AG09319 (cell line): ENCODE measurements at regions not wholly inside any gene's neighbourhood (a gene's known extent, or its start where the extent isn't known, plus 50 kb on each side); places are given as distances from the start of the nearest gene placed in this dataset.

Source experiments
- DNase-seq: peaks from one replicate; pipeline ENCODE4 v3.0.0-alpha.2; 2010; ENCODE audit warnings: low read depth; ENCODE audit errors: extremely low read depth
- TF ChIP-seq, protein P1 (sequence below): IDR thresholded peaks from 2 replicates; pipeline ENCODE4 v1.5.1; 2011; ENCODE audit warnings: low read depth, mild to moderate bottlenecking, inconsistent platforms, low read length, moderate library complexity

DNA sequence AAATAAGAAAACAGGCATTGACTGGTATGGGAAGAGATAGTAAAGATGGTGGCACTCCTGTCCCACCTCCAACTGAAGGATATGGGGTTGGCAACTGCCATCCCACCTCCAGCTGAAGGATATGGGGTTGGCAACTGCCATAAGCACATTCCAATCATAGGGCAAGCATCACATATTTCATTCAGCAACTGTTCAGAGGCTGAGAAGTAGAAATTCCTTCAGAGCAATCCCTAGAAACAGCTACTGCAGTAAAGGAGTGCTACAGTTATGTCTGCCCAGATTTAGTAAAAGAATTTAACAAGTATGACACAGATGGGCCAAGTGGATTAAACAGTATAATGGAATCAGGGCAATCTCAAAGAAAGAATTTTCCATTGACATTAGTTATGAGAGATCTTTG, 156.8 kb downstream of the IMPG2 start:
- TF ChIP-seq, protein P1, sequence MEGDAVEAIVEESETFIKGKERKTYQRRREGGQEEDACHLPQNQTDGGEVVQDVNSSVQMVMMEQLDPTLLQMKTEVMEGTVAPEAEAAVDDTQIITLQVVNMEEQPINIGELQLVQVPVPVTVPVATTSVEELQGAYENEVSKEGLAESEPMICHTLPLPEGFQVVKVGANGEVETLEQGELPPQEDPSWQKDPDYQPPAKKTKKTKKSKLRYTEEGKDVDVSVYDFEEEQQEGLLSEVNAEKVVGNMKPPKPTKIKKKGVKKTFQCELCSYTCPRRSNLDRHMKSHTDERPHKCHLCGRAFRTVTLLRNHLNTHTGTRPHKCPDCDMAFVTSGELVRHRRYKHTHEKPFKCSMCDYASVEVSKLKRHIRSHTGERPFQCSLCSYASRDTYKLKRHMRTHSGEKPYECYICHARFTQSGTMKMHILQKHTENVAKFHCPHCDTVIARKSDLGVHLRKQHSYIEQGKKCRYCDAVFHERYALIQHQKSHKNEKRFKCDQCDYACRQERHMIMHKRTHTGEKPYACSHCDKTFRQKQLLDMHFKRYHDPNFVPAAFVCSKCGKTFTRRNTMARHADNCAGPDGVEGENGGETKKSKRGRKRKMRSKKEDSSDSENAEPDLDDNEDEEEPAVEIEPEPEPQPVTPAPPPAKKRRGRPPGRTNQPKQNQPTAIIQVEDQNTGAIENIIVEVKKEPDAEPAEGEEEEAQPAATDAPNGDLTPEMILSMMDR, result no peak
- no peak for DNase-seq

DNA sequence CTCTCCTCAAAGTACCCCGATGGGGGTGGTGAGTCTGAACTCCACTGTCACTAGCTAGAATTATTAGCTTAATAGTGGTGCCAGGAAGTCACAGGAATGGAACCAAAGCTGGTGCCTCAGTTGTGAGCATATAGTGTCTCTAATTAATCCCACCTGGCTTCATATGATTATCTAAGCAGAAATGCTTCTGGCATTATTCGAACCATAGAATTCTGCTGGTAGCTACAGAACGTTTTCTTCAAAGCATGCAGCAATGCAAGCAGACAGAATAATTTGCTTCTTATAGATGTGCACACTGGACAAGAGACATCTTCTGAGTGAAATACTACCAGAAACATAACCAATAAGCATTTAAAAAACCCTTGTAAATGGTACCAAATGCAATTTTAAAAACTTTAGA, 160.9 kb downstream of the IMPG2 start:
- no peak for DNase-seq
- TF ChIP-seq, protein P1, result no peak

DNA sequence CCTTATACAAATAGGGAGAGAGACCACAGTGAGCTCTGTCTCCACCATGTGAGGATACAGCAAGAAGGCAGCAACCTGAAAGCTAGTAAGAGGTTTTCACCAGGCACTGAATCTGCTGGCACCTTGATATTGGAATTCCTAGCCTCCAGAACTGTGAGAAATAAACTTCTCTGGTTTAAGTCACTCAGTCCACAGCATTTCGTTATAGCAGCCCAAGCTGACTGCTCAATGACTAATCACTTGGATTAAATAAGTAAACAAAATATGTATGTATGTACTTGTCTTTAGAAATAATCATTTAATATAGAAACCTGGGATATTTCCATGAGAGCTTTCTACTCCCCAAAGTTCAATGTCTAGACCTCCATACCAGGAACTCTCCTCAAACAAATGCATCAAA, 162.0 kb downstream of the IMPG2 start:
- TF ChIP-seq, protein P1, result no peak
- DNase-seq, result no peak

DNA sequence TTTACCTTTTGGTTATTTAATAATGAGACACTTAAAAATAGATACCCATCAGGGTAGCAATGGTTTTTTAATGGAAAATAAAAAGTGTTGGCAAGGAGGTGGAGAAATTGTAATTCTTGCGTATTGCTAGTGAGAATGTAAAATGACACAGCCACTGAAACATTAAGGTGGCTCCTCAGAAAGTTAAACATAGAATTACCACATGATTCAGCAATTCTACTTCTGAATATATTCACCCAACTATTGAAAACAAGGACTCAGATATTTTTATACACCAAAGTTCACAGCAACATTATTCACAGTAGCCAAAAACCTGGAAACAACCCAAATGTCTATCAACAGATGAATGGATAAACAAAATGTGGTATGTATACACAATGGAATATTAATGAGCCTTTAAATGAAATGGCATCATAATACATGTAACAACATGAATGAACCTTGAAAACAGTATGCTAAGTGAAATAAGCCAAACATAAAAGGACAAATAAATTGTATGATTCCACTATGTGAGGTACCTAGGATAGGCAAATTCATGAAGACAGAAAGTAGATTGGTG, 163.5 kb downstream of the IMPG2 start:
- DNase-seq, result no peak
- TF ChIP-seq, protein P1, result no peak

DNA sequence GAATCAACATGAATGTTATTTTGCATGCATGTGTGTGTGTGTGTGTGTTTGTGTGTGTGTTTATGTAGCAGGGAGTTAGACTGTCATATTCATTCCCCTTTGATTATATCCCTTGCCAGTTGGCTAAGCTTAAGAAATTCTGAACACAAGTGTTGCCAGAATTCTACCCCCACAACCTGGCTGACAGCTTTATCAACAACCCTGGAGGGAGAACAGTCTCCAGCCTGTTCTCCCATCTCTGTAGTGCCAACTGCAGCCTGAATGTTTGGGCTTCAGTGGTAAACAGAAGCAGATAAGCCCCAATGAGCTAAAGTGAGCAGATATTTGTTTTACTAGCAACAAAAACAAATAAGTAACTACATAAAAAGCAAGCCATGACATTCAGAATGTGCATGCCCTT, 162.6 kb upstream of the ABI3BP start:
- no peak for DNase-seq
- TF ChIP-seq, protein P1, result no peak

DNA sequence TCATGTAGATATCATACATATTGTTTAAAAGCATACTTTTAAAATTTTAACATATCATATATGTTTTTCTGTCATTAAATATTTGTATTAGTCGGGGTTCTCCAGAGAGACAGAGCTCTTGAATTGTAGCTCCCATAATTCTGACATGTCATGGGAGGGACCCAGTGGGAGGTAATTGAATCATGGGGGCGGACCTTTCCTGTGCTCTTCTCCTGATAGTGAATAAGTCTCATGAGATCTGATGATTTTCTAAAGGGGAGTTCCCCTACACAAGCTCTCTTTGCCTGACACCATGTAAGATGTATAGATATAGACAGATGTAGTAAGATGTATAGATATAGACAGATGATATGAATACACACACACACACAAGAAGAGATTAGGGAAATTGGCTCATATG, 161.2 kb upstream of the ABI3BP start:
- no peak for DNase-seq
- TF ChIP-seq, protein P1, result no peak

DNA sequence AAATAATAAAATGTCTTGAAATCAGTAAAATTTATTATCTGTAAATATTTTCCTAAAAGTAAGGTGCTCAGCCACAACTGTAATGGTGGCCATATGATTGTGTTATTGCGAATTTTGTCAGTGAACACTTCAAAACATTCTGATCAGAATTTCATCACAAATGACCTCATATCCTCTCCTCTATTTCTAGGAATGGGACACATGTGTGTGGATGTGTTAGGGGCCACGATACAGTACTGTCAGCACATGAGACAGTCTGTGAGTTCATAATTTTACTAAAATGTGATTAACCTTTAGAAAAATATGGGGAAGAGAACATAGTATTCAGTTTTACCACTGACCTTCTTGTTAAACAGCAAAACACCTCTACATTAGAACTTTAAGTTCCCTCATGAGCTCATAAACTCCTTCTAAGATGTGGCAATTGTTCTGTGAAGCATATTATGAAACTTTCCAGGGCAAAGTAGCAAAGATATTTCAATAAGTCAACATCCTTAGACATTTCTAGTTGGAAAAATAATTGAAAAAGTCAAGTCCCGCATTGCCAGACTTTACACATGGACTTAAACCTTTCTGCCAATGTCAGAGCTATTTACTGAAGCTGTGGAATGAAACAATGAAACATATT, 158.2 kb upstream of the ABI3BP start:
- TF ChIP-seq, protein P1, result no peak
- no peak for DNase-seq
